NB4 (cell line): ENCODE measurements at regions not wholly inside any gene's neighbourhood (a gene's known extent, or its start where the extent isn't known, plus 50 kb on each side); places are given as distances from the start of the nearest gene placed in this dataset.

ENCODE experiments used
- MAX ChIP-seq: IDR thresholded peaks from 2 replicates; pipeline ENCODE4 v1.6.1; 2011; ENCODE audit warnings: low read depth, low read length
- POLR2A ChIP-seq: IDR thresholded peaks from 2 replicates; pipeline ENCODE4 v1.6.1; 2011; ENCODE audit warnings: mild to moderate bottlenecking; ENCODE audit not compliant: insufficient read length; ENCODE audit errors: extremely low read depth
- TF ChIP-seq, protein P1 (sequence below): IDR thresholded peaks from one replicate; pipeline ENCODE4 v1.5.1; 2012; ENCODE audit warnings: low read depth, low read length

DNA sequence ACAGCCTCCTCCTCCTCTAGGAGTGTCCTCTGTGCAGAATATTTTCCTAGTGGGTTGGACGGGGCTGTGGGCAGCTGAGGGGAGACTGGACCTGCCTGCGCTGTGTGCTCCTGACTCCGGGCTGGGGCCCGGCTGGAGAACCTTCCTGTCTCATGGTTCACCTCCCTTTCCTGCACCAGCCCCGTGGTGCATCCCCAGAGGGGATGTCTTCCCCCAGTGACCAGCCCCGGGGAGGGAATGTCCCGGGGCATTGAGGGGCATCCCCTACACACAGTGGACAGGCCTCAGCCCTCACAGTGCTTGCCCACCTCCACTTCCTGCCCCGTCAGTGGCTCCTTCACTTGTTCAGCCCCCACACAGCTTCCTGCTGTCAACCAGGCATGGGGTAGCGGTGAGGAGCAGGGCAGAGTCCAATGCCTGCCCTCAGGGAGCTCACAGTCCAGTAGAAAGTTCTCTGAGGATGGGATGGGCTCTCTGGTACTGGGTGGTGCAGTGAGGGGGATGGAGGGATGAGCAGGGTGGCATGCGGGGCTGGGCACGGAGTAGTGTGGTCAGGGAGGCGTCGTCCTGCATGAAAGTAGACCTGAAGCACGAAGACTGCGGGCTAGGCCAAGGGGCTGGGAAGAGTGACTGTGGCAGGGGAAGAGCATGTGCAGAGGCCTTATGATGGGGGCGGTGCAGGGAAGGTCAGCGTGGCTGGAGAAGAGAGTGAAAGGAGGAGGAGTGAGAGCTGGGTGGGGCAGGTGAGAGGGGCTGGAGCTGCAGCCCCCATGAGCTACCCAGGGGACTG is 52.1 kb upstream of the PITX1 start:
- TF ChIP-seq POLR2A, result no peak
- TF ChIP-seq, protein P1, sequence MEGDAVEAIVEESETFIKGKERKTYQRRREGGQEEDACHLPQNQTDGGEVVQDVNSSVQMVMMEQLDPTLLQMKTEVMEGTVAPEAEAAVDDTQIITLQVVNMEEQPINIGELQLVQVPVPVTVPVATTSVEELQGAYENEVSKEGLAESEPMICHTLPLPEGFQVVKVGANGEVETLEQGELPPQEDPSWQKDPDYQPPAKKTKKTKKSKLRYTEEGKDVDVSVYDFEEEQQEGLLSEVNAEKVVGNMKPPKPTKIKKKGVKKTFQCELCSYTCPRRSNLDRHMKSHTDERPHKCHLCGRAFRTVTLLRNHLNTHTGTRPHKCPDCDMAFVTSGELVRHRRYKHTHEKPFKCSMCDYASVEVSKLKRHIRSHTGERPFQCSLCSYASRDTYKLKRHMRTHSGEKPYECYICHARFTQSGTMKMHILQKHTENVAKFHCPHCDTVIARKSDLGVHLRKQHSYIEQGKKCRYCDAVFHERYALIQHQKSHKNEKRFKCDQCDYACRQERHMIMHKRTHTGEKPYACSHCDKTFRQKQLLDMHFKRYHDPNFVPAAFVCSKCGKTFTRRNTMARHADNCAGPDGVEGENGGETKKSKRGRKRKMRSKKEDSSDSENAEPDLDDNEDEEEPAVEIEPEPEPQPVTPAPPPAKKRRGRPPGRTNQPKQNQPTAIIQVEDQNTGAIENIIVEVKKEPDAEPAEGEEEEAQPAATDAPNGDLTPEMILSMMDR, result no peak
- TF ChIP-seq MAX, result no peak
